Fibroblast of mammary gland (primary cell): ENCODE measurements at regions not wholly inside any gene's neighbourhood (a gene's known extent, or its start where the extent isn't known, plus 50 kb on each side); places are given as distances from the start of the nearest gene placed in this dataset.
A peak's percentile ranks its signal among the peaks of the same experiment; 100 is the strongest.

Source experiments
- DNase-seq: peaks from one replicate; pipeline ENCODE4 v3.0.0-alpha.2; 2010; ENCODE audit warnings: low read depth
- H3K4me3 ChIP-seq: 2 replicates; pipeline ENCODE4 v1.5.1; 2011; ENCODE audit warnings: low read depth, mild to moderate bottlenecking, low read length, moderate library complexity; ENCODE audit not compliant: control insufficient read depth
- CTCF ChIP-seq: conservative IDR thresholded peaks from 2 replicates; pipeline ENCODE4 v1.5.1; 2011; ENCODE audit warnings: low read depth, low read length, inconsistent platforms; ENCODE audit not compliant: control insufficient read depth, insufficient read depth

- DNase-seq, result peak; percentile 89
- no peak overlapping the region for H3K4me3 ChIP-seq
- TF ChIP-seq CTCF, result no peak
Observed at GRCh38 chr6:140774080-140774505, 1358.6 kb upstream of the GJE1 start.

- H3K4me3 ChIP-seq, result no peak overlapping the region
- DNase-seq, result peak; percentile 14
- no peak for TF ChIP-seq CTCF
Observed at GRCh38 chr6:140773276-140773675, 1359.4 kb upstream of the GJE1 start.

- TF ChIP-seq CTCF, result no peak
- H3K4me3 ChIP-seq, result no peak overlapping the region
- no peak for DNase-seq
Observed at GRCh38 chr6:140772576-140772975, 1360.1 kb upstream of the GJE1 start.

GRCh38 chr6:140768133-140768532 is 1364.6 kb upstream of the GJE1 start:
- no peak for TF ChIP-seq CTCF
- no peak for DNase-seq

GRCh38 chr6:140766999-140767398 is 1365.7 kb upstream of the GJE1 start:
- H3K4me3 ChIP-seq, result no peak overlapping the region
- no peak for DNase-seq
- no peak for TF ChIP-seq CTCF

More at GRCh38 chr6:140768133-140768532, 1364.6 kb upstream of the GJE1 start:
- H3K4me3 ChIP-seq, result no peak overlapping the region

GRCh38 chr6:140758169-140758877 is 1374.4 kb upstream of the GJE1 start:
- no peak for TF ChIP-seq CTCF
- H3K4me3 ChIP-seq, result no peak overlapping the region
- DNase-seq, result no peak

- no peak for DNase-seq
- no peak for TF ChIP-seq CTCF
- no peak overlapping the region for H3K4me3 ChIP-seq
Observed at GRCh38 chr6:140752234-140752633, 1377.8 kb upstream of the CITED2 start.
